ENCODE measurements at regions not wholly inside any gene's neighbourhood (a gene's known extent, or its start where the extent isn't known, plus 50 kb on each side); places are given as distances from the start of the nearest gene placed in this dataset.

GRCh38 chr14:44616204-44616603 lies 109.1 kb upstream of the FSCB start:
- Histone ChIP-seq H3K4me1 (ENCODE audit: control insufficient read depth in 1 of 2, insufficient read depth in 1 of 2, low read depth in 1 of 2, low read length in 1 of 2) (no peaks in the 10 kb centered on the region), H3K36me3 (no peaks in the 10 kb centered on the region), H3K27me3 (no peaks in the 10 kb centered on the region), H3K4me3 (ENCODE audit: low read depth in 1 of 2, low read length in 1 of 2) (no peak overlapping the region), H3K27ac (no peak overlapping the region), H3K9me3 (no peaks in the 10 kb centered on the region)
- no peak for TF ChIP-seq CTCF (IDR thresholded peaks at IDR 0.05)

GRCh38 chr14:44613061-44613712 lies 106.1 kb upstream of the FSCB start:
- H3K4me1 ChIP-seq (ENCODE audit: control insufficient read depth in 1 of 2, insufficient read depth in 1 of 2, low read depth in 1 of 2, low read length in 1 of 2), result no peaks in the 10 kb centered on the region
- no peaks in the 10 kb centered on the region for H3K36me3 ChIP-seq
- H3K4me3 ChIP-seq (ENCODE audit: low read depth in 1 of 2, low read length in 1 of 2), result no peak overlapping the region
- TF ChIP-seq CTCF (IDR thresholded peaks at IDR 0.05), result no peak
- H3K9me3 ChIP-seq, result no peaks in the 10 kb centered on the region
- H3K27ac ChIP-seq, result no peak overlapping the region
- H3K27me3 ChIP-seq, result no peaks in the 10 kb centered on the region

- Histone ChIP-seq H3K27ac (no peak overlapping the region), H3K4me1 (ENCODE audit: control insufficient read depth in 1 of 2, insufficient read depth in 1 of 2, low read depth in 1 of 2, low read length in 1 of 2) (no peaks in the 10 kb centered on the region), H3K4me3 (ENCODE audit: low read depth in 1 of 2, low read length in 1 of 2) (no peak overlapping the region), H3K36me3 (no peaks in the 10 kb centered on the region), H3K27me3 (no peaks in the 10 kb centered on the region), H3K9me3 (no peaks in the 10 kb centered on the region)
- no peak for TF ChIP-seq CTCF (IDR thresholded peaks at IDR 0.05)
Observed at GRCh38 chr14:44612002-44612401, 104.9 kb upstream of the FSCB start.

GRCh38 chr14:44609876-44610510 lies 102.9 kb upstream of the FSCB start:
- Histone ChIP-seq H3K4me1 (ENCODE audit: control insufficient read depth in 1 of 2, insufficient read depth in 1 of 2, low read depth in 1 of 2, low read length in 1 of 2) (no peaks in the 10 kb centered on the region), H3K27me3 (no peaks in the 10 kb centered on the region), H3K9me3 (no peaks in the 10 kb centered on the region), H3K27ac (no peak overlapping the region), H3K4me3 (ENCODE audit: low read depth in 1 of 2, low read length in 1 of 2) (no peak overlapping the region), H3K36me3 (no peaks in the 10 kb centered on the region)
- no peak for TF ChIP-seq CTCF (IDR thresholded peaks at IDR 0.05)

GRCh38 chr14:44609201-44609600 lies 102.1 kb upstream of the FSCB start:
- TF ChIP-seq CTCF (IDR thresholded peaks at IDR 0.05), result no peak
- H3K4me3 ChIP-seq (ENCODE audit: low read depth in 1 of 2, low read length in 1 of 2), result no peak overlapping the region
- H3K4me1 ChIP-seq (ENCODE audit: control insufficient read depth in 1 of 2, insufficient read depth in 1 of 2, low read depth in 1 of 2, low read length in 1 of 2), result no peaks in the 10 kb centered on the region
- H3K27ac ChIP-seq, result no peak overlapping the region
- H3K27me3 ChIP-seq, result no peaks in the 10 kb centered on the region
- no peaks in the 10 kb centered on the region for H3K36me3 ChIP-seq
- H3K9me3 ChIP-seq, result no peaks in the 10 kb centered on the region

Measured in neutrophil (primary cell).